ENCODE measurements at regions not wholly inside any gene's neighbourhood (a gene's known extent, or its start where the extent isn't known, plus 50 kb on each side); places are given as distances from the start of the nearest gene placed in this dataset.

GRCh38 chr6:169158691-169159090 is 95.0 kb downstream of the THBS2 start:
- H3K9me3 Mint-ChIP-seq, result peaks cover 4% of the 10 kb centered on the region
- TF ChIP-seq CTCF (conservative IDR thresholded peaks at IDR 0.05), result no peak
- H3K27ac Mint-ChIP-seq, result no peak overlapping the region
- no peaks in the 10 kb centered on the region for H3K36me3 Mint-ChIP-seq
- H3K4me1 Mint-ChIP-seq (ENCODE audit: unreplicated experiment), result no peaks in the 10 kb centered on the region
- H3K4me3 Mint-ChIP-seq, result no peak overlapping the region
- DNase-seq (ENCODE audit: extremely low spot score, unreplicated experiment), result no peak
- no peaks in the 10 kb centered on the region for H3K27me3 Mint-ChIP-seq

- H3K4me1 Mint-ChIP-seq (ENCODE audit: unreplicated experiment), result no peaks in the 10 kb centered on the region
Measured at GRCh38 chr6:169158174-169158573, 95.5 kb downstream of the THBS2 start.

GRCh38 chr6:169157197-169158148 is 96.2 kb downstream of the THBS2 start:
- H3K36me3 Mint-ChIP-seq, result no peaks in the 10 kb centered on the region
- no peak overlapping the region for H3K4me3 Mint-ChIP-seq
- no peaks in the 10 kb centered on the region for H3K9me3 Mint-ChIP-seq
- no peak overlapping the region for H3K27ac Mint-ChIP-seq
- no peaks in the 10 kb centered on the region for H3K4me1 Mint-ChIP-seq (ENCODE audit: unreplicated experiment)
- DNase-seq (ENCODE audit: extremely low spot score, unreplicated experiment), result no peak
- peaks cover 2% of the 10 kb centered on the region for H3K27me3 Mint-ChIP-seq
- no peak for TF ChIP-seq CTCF (conservative IDR thresholded peaks at IDR 0.05)

More at GRCh38 chr6:169158174-169158573, 95.5 kb downstream of the THBS2 start:
- no peak overlapping the region for H3K4me3 Mint-ChIP-seq
- H3K27me3 Mint-ChIP-seq, result no peaks in the 10 kb centered on the region
- peaks cover 4% of the 10 kb centered on the region for H3K9me3 Mint-ChIP-seq
- DNase-seq (ENCODE audit: extremely low spot score, unreplicated experiment), result no peak
- no peak overlapping the region for H3K27ac Mint-ChIP-seq
- no peaks in the 10 kb centered on the region for H3K36me3 Mint-ChIP-seq
- TF ChIP-seq CTCF (conservative IDR thresholded peaks at IDR 0.05), result no peak

DNA sequence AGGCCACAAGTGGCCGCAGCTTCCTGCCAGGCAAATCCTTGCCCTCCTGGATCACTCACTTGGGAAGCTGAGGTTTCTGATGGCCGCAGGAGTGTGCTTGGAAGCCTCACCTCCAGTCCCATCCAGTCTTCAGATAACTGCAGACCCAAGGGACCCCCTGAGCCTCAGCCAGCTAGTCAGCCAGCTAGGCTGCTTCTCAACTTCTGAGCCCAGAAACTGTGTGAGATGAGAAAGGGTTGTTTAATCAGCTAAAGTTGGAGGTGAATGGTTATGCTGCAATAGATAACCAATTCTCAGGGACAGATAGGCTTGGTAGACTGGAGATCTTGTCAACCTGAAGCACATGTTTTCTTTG is 96.9 kb downstream of the THBS2 start:
- Mint-ChIP-seq H3K9me3 (no peaks in the 10 kb centered on the region), H3K36me3 (no peaks in the 10 kb centered on the region), H3K27me3 (peaks cover 2% of the 10 kb centered on the region), H3K4me1 (ENCODE audit: unreplicated experiment) (no peaks in the 10 kb centered on the region), H3K4me3 (no peak overlapping the region), H3K27ac (no peak overlapping the region)
- TF ChIP-seq CTCF (conservative IDR thresholded peaks at IDR 0.05), result no peak
- DNase-seq (ENCODE audit: extremely low spot score, unreplicated experiment), result no peak

DNA sequence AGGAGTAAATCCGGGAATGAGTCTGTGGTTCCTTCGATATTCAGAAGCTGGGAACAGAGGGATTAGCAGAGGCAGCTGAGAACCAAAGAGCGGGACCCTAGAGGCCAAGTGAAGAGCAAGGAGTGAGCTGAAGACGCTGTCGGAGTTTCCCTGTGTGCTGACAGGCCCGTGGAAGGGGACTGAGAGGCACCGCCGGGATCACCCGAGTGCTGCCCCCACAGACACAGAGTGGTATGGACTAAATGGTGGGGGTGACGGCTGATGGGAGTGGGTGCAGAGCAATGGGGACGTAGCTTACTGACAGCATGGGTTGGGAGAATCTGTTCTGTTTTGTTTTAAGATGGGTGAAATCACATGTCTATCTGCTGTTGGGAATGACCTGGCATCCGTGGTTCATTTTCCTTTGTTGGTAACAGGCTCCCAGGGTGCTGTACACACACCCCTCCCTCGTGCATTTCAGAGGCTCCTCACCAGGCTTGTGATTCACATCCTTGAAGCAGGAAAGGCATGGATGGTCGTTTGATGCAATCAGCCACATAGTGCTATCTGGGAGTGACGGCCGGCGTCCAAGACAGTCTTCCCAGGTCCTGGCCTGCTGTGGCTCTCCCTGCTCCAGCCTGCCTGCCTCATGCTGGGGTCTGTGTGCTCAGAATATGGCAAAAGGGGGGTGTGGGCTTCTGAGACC is 97.4 kb downstream of the THBS2 start:
- Mint-ChIP-seq H3K4me3 (no peak overlapping the region), H3K27me3 (peaks cover 2% of the 10 kb centered on the region), H3K9me3 (no peaks in the 10 kb centered on the region), H3K4me1 (ENCODE audit: unreplicated experiment) (no peaks in the 10 kb centered on the region), H3K36me3 (no peaks in the 10 kb centered on the region), H3K27ac (peak overlapping the region; percentile 12)
- DNase-seq (ENCODE audit: extremely low spot score, unreplicated experiment), result no peak
- no peak for TF ChIP-seq CTCF (conservative IDR thresholded peaks at IDR 0.05)

All from type B pancreatic cell (in vitro differentiated cells).